ENCODE measurements at regions not wholly inside any gene's neighbourhood (a gene's known extent, or its start where the extent isn't known, plus 50 kb on each side); places are given as distances from the start of the nearest gene placed in this dataset.

DNA sequence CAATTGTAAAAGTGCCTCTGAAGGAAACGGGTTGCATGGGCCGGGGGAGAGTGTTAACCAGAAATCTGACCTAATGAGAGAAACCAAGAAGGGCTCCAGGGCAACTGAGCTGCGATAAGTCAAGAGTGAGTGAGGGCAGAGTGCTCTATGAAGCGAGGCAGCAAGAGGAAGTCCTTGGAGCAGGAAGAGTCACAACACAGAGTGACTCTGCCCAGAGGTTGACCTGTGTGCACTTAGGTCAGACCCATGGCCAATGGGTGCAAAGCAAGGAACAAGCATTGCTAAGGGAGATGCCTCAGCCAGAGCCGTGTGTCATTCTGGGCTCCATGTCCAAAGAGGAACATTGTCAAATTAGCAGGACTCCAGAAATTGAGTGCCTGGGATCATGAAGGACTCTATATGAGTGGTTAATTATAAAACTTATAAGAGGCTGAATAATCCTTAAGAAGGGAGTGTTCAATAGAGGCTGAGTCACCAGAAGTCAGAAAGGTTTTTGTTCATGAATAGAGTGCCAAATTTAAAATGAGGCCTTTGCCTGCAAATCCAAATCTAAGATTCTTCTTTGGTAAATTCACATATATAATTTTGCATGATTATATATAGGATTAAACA, 438.5 kb downstream of the MED10 start:
- DNase-seq (ENCODE audit: low read depth, low spot score) (no peak), FAIRE-seq (no peak)
- no peak overlapping the region for H3K9ac ChIP-seq (ENCODE audit: control insufficient read depth, extremely low read depth, insufficient read depth, low read length)
- no peaks in the 10 kb centered on the region for H3K4me1 ChIP-seq (ENCODE audit: control insufficient read depth, extremely low read depth, insufficient read depth, low read length)
- TF ChIP-seq, protein P1, sequence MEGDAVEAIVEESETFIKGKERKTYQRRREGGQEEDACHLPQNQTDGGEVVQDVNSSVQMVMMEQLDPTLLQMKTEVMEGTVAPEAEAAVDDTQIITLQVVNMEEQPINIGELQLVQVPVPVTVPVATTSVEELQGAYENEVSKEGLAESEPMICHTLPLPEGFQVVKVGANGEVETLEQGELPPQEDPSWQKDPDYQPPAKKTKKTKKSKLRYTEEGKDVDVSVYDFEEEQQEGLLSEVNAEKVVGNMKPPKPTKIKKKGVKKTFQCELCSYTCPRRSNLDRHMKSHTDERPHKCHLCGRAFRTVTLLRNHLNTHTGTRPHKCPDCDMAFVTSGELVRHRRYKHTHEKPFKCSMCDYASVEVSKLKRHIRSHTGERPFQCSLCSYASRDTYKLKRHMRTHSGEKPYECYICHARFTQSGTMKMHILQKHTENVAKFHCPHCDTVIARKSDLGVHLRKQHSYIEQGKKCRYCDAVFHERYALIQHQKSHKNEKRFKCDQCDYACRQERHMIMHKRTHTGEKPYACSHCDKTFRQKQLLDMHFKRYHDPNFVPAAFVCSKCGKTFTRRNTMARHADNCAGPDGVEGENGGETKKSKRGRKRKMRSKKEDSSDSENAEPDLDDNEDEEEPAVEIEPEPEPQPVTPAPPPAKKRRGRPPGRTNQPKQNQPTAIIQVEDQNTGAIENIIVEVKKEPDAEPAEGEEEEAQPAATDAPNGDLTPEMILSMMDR (optimal IDR thresholded peaks at IDR 0.05 in 1 of 3, IDR thresholded peaks at IDR 0.05 in 1 of 3, conservative IDR thresholded peaks at IDR 0.05 in 1 of 3; ENCODE audit: extremely low read depth in 1 of 3, insufficient read depth in 2 of 3, low read length in 3 of 3): no peak
- no peak for TF ChIP-seq EZH2 (IDR thresholded peaks at IDR 0.05; ENCODE audit: low read length)
- H3K9me3 ChIP-seq (ENCODE audit: control insufficient read depth, low read depth, low read length): no peaks in the 10 kb centered on the region
- no peaks in the 10 kb centered on the region for H3K9me1 ChIP-seq (ENCODE audit: control insufficient read depth, extremely low read depth, insufficient read depth, low read length)
- no peak overlapping the region for H2AFZ ChIP-seq (ENCODE audit: control insufficient read depth, low read length)
- H3K27me3 ChIP-seq (ENCODE audit: control insufficient read depth, extremely low read depth, insufficient read depth, low read length): no peaks in the 10 kb centered on the region
- no peak overlapping the region for H3K4me3 ChIP-seq (ENCODE audit: control insufficient read depth in 2 of 3, extremely low read depth in 1 of 3, insufficient read depth in 2 of 3, low read depth in 1 of 3, low read length in 3 of 3)
- no peaks in the 10 kb centered on the region for H3K36me3 ChIP-seq (ENCODE audit: control insufficient read depth in 2 of 2, extremely low read depth in 1 of 2, insufficient read depth in 2 of 2, low read length in 2 of 2)
- no peak overlapping the region for H3K4me2 ChIP-seq (ENCODE audit: control insufficient read depth, extremely low read depth, insufficient read depth, low read depth, low read length)
- dilution Hi-C loops (cut with MboI; ENCODE audit: extremely low pct_ligation_motif_present, low sequenced_read_pairs): no loop called here
- no peaks in the 10 kb centered on the region for H4K20me1 ChIP-seq (ENCODE audit: control insufficient read depth, extremely low read depth, insufficient read depth, low read length)
- H3K27ac ChIP-seq (ENCODE audit: control insufficient read depth, insufficient read depth, low read length): no peak overlapping the region
- no peaks in the 10 kb centered on the region for H3K79me2 ChIP-seq (ENCODE audit: control insufficient read depth, insufficient read depth, low read length)

DNA sequence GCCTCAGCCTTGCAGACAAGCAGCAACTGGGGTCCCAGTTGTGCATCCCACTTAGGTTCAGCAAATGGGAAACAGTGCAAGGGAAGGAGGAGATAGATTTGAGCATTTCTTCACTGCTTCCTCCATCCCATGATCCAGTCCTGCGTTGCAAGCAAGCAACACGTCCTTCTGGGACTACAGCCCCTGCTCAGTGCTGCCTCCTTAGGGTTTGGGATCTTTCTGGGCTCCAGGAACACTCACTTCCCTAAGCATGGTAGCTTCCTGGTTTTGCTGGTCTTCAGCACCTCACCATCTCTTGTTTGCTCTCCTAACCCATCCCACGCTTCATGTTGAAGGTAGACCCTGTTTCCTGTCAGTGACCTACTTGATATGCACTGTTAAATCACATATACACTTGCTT, 444.7 kb downstream of the MED10 start:
- TF ChIP-seq, protein P1 (optimal IDR thresholded peaks at IDR 0.05 in 1 of 3, IDR thresholded peaks at IDR 0.05 in 1 of 3, conservative IDR thresholded peaks at IDR 0.05 in 1 of 3; ENCODE audit: extremely low read depth in 1 of 3, insufficient read depth in 2 of 3, low read length in 3 of 3): no peak
- no peak for TF ChIP-seq EZH2 (IDR thresholded peaks at IDR 0.05; ENCODE audit: low read length)
- FAIRE-seq: no peak
- no peak overlapping the region for H3K4me2 ChIP-seq (ENCODE audit: control insufficient read depth, extremely low read depth, insufficient read depth, low read depth, low read length)
- no peak overlapping the region for H3K27ac ChIP-seq (ENCODE audit: control insufficient read depth, insufficient read depth, low read length)
- H3K36me3 ChIP-seq (ENCODE audit: control insufficient read depth in 2 of 2, extremely low read depth in 1 of 2, insufficient read depth in 2 of 2, low read length in 2 of 2): no peaks in the 10 kb centered on the region
- H3K79me2 ChIP-seq (ENCODE audit: control insufficient read depth, insufficient read depth, low read length): no peaks in the 10 kb centered on the region
- no peak for DNase-seq (ENCODE audit: low read depth, low spot score)
- no peaks in the 10 kb centered on the region for H3K27me3 ChIP-seq (ENCODE audit: control insufficient read depth, extremely low read depth, insufficient read depth, low read length)
- H3K9ac ChIP-seq (ENCODE audit: control insufficient read depth, extremely low read depth, insufficient read depth, low read length): no peak overlapping the region
- H2AFZ ChIP-seq (ENCODE audit: control insufficient read depth, low read length): no peak overlapping the region
- no peaks in the 10 kb centered on the region for H3K9me1 ChIP-seq (ENCODE audit: control insufficient read depth, extremely low read depth, insufficient read depth, low read length)
- no peaks in the 10 kb centered on the region for H3K4me1 ChIP-seq (ENCODE audit: control insufficient read depth, extremely low read depth, insufficient read depth, low read length)
- H3K9me3 ChIP-seq (ENCODE audit: control insufficient read depth, low read depth, low read length): peaks cover 4% of the 10 kb centered on the region
- no peaks in the 10 kb centered on the region for H4K20me1 ChIP-seq (ENCODE audit: control insufficient read depth, extremely low read depth, insufficient read depth, low read length)
- dilution Hi-C loops (cut with MboI; ENCODE audit: extremely low pct_ligation_motif_present, low sequenced_read_pairs): no loop called here
- H3K4me3 ChIP-seq (ENCODE audit: control insufficient read depth in 2 of 3, extremely low read depth in 1 of 3, insufficient read depth in 2 of 3, low read depth in 1 of 3, low read length in 3 of 3): no peak overlapping the region

All from keratinocyte (primary cell).